22Rv1 (cell line): ENCODE measurements at regions not wholly inside any gene's neighbourhood (a gene's known extent, or its start where the extent isn't known, plus 50 kb on each side); places are given as distances from the start of the nearest gene placed in this dataset.

Experiments
- H3K27ac ChIP-seq: fragments of 450-650 bp; 2 replicates; pipeline ENCODE4 v1.5.1; 2017
- CTCF ChIP-seq: fragments of 450-650 bp; IDR thresholded peaks from 2 replicates; pipeline ENCODE4 v1.5.1; 2017; ENCODE audit warnings: mild to moderate bottlenecking
- ZFX ChIP-seq: fragments of 450-650 bp; IDR thresholded peaks from 2 replicates; pipeline ENCODE4 v1.6.1; 2017; ENCODE audit warnings: antibody characterized with exemption, borderline replicate concordance

GRCh38 chr7:132708470-132708869 is 132.2 kb upstream of the PLXNA4 start:
- no peak for TF ChIP-seq CTCF
- TF ChIP-seq ZFX = no peak
- no peak overlapping the region for H3K27ac ChIP-seq

GRCh38 chr7:132705146-132705545 is 128.9 kb upstream of the PLXNA4 start:
- H3K27ac ChIP-seq = no peak overlapping the region
- TF ChIP-seq ZFX = no peak

GRCh38 chr7:132703742-132704141 is 127.5 kb upstream of the PLXNA4 start:
- H3K27ac ChIP-seq = no peak overlapping the region
- TF ChIP-seq CTCF (0 out of 2 replicates have a peak, but pooled peaks have one; percentile 19), ZFX (no peak)

- H3K27ac ChIP-seq = no peak overlapping the region
- TF ChIP-seq CTCF (no peak), ZFX (no peak)
Observed at GRCh38 chr7:132697003-132697402, 120.7 kb upstream of the PLXNA4 start.

GRCh38 chr7:132696332-132696731 is 120.1 kb upstream of the PLXNA4 start:
- TF ChIP-seq CTCF (no peak), ZFX (no peak)
- H3K27ac ChIP-seq = no peak overlapping the region

GRCh38 chr7:132691201-132691600 is 114.9 kb upstream of the PLXNA4 start:
- TF ChIP-seq ZFX = no peak
- TF ChIP-seq CTCF = no peak
- no peak overlapping the region for H3K27ac ChIP-seq

- TF ChIP-seq CTCF (no peak), ZFX (no peak)
- H3K27ac ChIP-seq = no peak overlapping the region
Observed at GRCh38 chr7:132690174-132690573, 113.9 kb upstream of the PLXNA4 start.

- H3K27ac ChIP-seq = no peak overlapping the region
- TF ChIP-seq ZFX (no peak), CTCF (no peak)
Observed at GRCh38 chr7:132687981-132688383, 111.7 kb upstream of the PLXNA4 start.
